Testis (tissue), 2 donors: ENCODE measurements at regions not wholly inside any gene's neighbourhood (a gene's known extent, or its start where the extent isn't known, plus 50 kb on each side); places are given as distances from the start of the nearest gene placed in this dataset.

Experiments used
- DNase-seq: peaks from one replicate; pipeline ENCODE4 v3.0.0-alpha.2; 2019
- H3K27ac ChIP-seq, 2 donors: fragments of 200-600 bp; sonication (generic); one replicate each; pipeline ENCODE4 v1.5.1; 2019
- H3K27me3 ChIP-seq: fragments of 200-600 bp; sonication (generic); one replicate; pipeline ENCODE4 v1.5.1; 2019
- H3K36me3 ChIP-seq: fragments of 200-600 bp; sonication (generic); one replicate; pipeline ENCODE4 v1.5.1; 2017; ENCODE audit warnings: low read depth; ENCODE audit errors: missing control alignments
- H3K4me1 ChIP-seq: fragments of 200-600 bp; sonication (generic); one replicate; pipeline ENCODE4 v1.5.1; 2019
- H3K4me3 ChIP-seq, 2 donors: fragments of 200-600 bp; sonication (generic); one replicate each; pipeline ENCODE4 v1.5.1; 2017 to 2019
- H3K9me3 ChIP-seq: fragments of 200-600 bp; sonication (generic); one replicate; pipeline ENCODE4 v1.5.1; 2017
- CTCF ChIP-seq, 3 experiments: fragments of 450-650 bp in 2 of 3; fragments of 200-600 bp in 1 of 3; sonication (generic) in 1 of 3; IDR thresholded peaks; one replicate each; pipeline ENCODE4 v1.5.1; 2016 to 2019; ENCODE audit warnings: antibody characterized with exemption in 3 of 3, mild to moderate bottlenecking in 2 of 3, moderate library complexity in 1 of 3
- POLR2A ChIP-seq: fragments of 450-650 bp; IDR thresholded peaks from one replicate; pipeline ENCODE4 v1.6.1; 2017; ENCODE audit warnings: antibody characterized with exemption, mild to moderate bottlenecking, moderate library complexity
- WGBS, 2 donors: methylation state at CpG; one replicate each; pipeline ENCODE4 v1.1.5; 2018; 5-methylcytosine and 5-hydroxymethylcytosine counted together
- intact Hi-C: fragments of 100-400 bp; cut with DNase I; formaldehyde crosslinking; loops from one replicate; pipeline ENCODE4 v1.15.1; 2023; ENCODE audit warnings: low total_unique reads

GRCh38 chr2:48110492-48110891 lies 204.0 kb upstream of the FOXN2 start:
- no peak for DNase-seq
- H3K36me3 ChIP-seq, result no peaks in the 10 kb centered on the region
- H3K9me3 ChIP-seq, result no peaks in the 10 kb centered on the region
- H3K27ac ChIP-seq, result peak overlapping the region in 1 of 2 donors; percentile 87
- no peak overlapping the region for H3K4me3 ChIP-seq
- H3K4me1 ChIP-seq, result peaks cover 4% of the 10 kb centered on the region
- no peak for TF ChIP-seq POLR2A
- TF ChIP-seq CTCF (IDR thresholded peaks at IDR 0.05), result no peak
- intact Hi-C loops, result no loop called here
- WGBS, 2 donors, result 62 to 69% methylated on average over 4 of the region's 4 CpGs
- H3K27me3 ChIP-seq, result no peaks in the 10 kb centered on the region

GRCh38 chr2:48112911-48113680 lies 201.4 kb upstream of the FOXN2 start:
- TF ChIP-seq CTCF (IDR thresholded peaks at IDR 0.05), result no peak
- TF ChIP-seq POLR2A, result no peak
- no peaks in the 10 kb centered on the region for H3K36me3 ChIP-seq
- no peak overlapping the region for H3K4me3 ChIP-seq
- H3K9me3 ChIP-seq, result no peaks in the 10 kb centered on the region
- WGBS, 2 donors, result 79 to 80% methylated on average over 5 of the region's 5 CpGs
- H3K4me1 ChIP-seq, result peaks cover 4% of the 10 kb centered on the region
- no peak for DNase-seq
- H3K27ac ChIP-seq, result no peak overlapping the region
- H3K27me3 ChIP-seq, result no peaks in the 10 kb centered on the region
- intact Hi-C loops, result no loop called here

- Histone ChIP-seq H3K4me3 (no peak overlapping the region), H3K27me3 (no peaks in the 10 kb centered on the region), H3K9me3 (no peaks in the 10 kb centered on the region), H3K27ac (no peak overlapping the region), H3K36me3 (no peaks in the 10 kb centered on the region), H3K4me1 (peaks cover 4% of the 10 kb centered on the region)
- no peak for TF ChIP-seq CTCF (IDR thresholded peaks at IDR 0.05)
- no peak for TF ChIP-seq POLR2A
- DNase-seq, result no peak
- intact Hi-C loops, result no loop called here
- 62 to 67% methylated on average over 1 of the region's 1 CpG for WGBS, 2 donors
Measured at GRCh38 chr2:48113767-48114166, 200.7 kb upstream of the FOXN2 start.

GRCh38 chr2:48114256-48114655 lies 200.2 kb upstream of the FOXN2 start:
- Histone ChIP-seq H3K4me3 (no peak overlapping the region), H3K4me1 (peaks cover 4% of the 10 kb centered on the region), H3K9me3 (no peaks in the 10 kb centered on the region), H3K36me3 (no peaks in the 10 kb centered on the region), H3K27ac (no peak overlapping the region), H3K27me3 (no peaks in the 10 kb centered on the region)
- 55 to 61% methylated on average over 2 of the region's 2 CpGs for WGBS, 2 donors
- no peak for DNase-seq
- intact Hi-C loops, result no loop called here
- TF ChIP-seq POLR2A (no peak), CTCF (IDR thresholded peaks at IDR 0.05) (no peak)

GRCh38 chr2:48116497-48116896 lies 198.0 kb upstream of the FOXN2 start:
- no peak for TF ChIP-seq CTCF (IDR thresholded peaks at IDR 0.05)
- TF ChIP-seq POLR2A, result no peak
- intact Hi-C loops, result no loop called here
- no peaks in the 10 kb centered on the region for H3K4me1 ChIP-seq
- H3K27me3 ChIP-seq, result no peaks in the 10 kb centered on the region
- H3K36me3 ChIP-seq, result no peaks in the 10 kb centered on the region
- DNase-seq, result no peak
- H3K9me3 ChIP-seq, result no peaks in the 10 kb centered on the region
- no peak overlapping the region for H3K27ac ChIP-seq
- H3K4me3 ChIP-seq, result no peak overlapping the region
